ENCODE measurements at regions not wholly inside any gene's neighbourhood (a gene's known extent, or its start where the extent isn't known, plus 50 kb on each side); places are given as distances from the start of the nearest gene placed in this dataset.

DNA sequence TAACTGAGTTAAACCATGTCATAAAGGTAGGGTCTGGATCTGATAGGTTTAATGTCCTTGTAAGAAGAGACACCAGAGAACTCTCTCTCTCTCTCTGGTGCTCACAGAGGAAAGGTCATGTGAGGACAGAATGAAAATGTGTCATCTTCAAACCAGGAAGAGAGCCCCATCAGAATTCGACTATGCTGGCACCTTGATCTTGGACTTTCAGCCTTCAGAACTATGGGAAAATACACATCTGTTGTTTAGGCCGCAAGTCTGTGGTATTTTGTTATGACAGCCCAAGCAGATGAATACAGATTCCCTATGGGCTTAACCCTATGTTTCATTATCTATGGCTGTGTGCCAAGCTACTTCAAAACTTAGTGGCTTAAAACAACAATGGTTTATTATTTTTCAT lies 105.5 kb upstream of the DDIT4L start:
- DNase-seq (no peak), ATAC-seq (ENCODE audit: insufficient read depth, low read depth) (no peak)
- Histone ChIP-seq H3K36me3 (ENCODE audit: insufficient read depth, low read length) (no peaks in the 10 kb centered on the region), H3K9me3 (ENCODE audit: insufficient read depth, low read length, severe bottlenecking) (no peaks in the 10 kb centered on the region), H3K27ac (ENCODE audit: low read length) (no peak overlapping the region), H3K4me2 (ENCODE audit: insufficient read depth, low read length) (no peak overlapping the region), H3K79me2 (ENCODE audit: insufficient read depth, low read length) (no peaks in the 10 kb centered on the region), H3K4me1 (ENCODE audit: insufficient read depth, low read length) (peaks cover 9% of the 10 kb centered on the region), H2AFZ (ENCODE audit: low read depth, low read length) (peak overlapping the region; percentile 19), H3K4me3 (ENCODE audit: low read depth in 1 of 2, low read length in 2 of 2) (no peak overlapping the region), H4K20me1 (ENCODE audit: insufficient read depth, low read length) (no peaks in the 10 kb centered on the region), H3K9ac (ENCODE audit: low read depth, low read length) (no peak overlapping the region), H3K27me3 (ENCODE audit: insufficient read depth, low read length, poor library complexity) (no peaks in the 10 kb centered on the region)
- no peak for TF ChIP-seq EZH2 (IDR thresholded peaks at IDR 0.05; ENCODE audit: borderline replicate concordance, low read depth, low read length, severe bottlenecking)
- TF ChIP-seq, protein P1, sequence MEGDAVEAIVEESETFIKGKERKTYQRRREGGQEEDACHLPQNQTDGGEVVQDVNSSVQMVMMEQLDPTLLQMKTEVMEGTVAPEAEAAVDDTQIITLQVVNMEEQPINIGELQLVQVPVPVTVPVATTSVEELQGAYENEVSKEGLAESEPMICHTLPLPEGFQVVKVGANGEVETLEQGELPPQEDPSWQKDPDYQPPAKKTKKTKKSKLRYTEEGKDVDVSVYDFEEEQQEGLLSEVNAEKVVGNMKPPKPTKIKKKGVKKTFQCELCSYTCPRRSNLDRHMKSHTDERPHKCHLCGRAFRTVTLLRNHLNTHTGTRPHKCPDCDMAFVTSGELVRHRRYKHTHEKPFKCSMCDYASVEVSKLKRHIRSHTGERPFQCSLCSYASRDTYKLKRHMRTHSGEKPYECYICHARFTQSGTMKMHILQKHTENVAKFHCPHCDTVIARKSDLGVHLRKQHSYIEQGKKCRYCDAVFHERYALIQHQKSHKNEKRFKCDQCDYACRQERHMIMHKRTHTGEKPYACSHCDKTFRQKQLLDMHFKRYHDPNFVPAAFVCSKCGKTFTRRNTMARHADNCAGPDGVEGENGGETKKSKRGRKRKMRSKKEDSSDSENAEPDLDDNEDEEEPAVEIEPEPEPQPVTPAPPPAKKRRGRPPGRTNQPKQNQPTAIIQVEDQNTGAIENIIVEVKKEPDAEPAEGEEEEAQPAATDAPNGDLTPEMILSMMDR (IDR thresholded peaks at IDR 0.05; ENCODE audit: borderline replicate concordance, extremely low read depth, low read length, poor library complexity, severe bottlenecking) = no peak

DNA sequence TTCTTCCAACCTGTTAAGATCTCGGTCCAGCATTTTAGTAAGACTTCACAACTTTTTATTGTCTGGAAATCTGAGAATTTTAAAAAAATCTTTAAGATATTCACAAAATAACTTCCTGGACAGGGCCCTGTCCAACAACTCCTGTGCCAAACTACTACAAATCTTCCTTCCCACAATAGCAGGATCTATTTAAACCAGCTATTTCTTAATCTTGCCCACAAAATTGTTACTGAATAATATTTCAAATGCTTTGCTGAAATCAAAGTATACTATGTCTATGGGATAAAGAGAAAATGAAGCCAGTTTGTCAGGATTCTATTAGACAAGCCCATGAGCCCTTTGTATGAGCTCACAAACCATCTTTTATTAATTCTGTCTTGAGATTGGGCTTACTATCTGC lies 104.1 kb upstream of the DDIT4L start:
- Histone ChIP-seq H3K4me2 (ENCODE audit: insufficient read depth, low read length) (no peak overlapping the region), H3K4me1 (ENCODE audit: insufficient read depth, low read length) (peaks cover 9% of the 10 kb centered on the region), H4K20me1 (ENCODE audit: insufficient read depth, low read length) (no peaks in the 10 kb centered on the region), H3K27ac (ENCODE audit: low read length) (no peak overlapping the region), H3K79me2 (ENCODE audit: insufficient read depth, low read length) (no peaks in the 10 kb centered on the region), H3K4me3 (ENCODE audit: low read depth in 1 of 2, low read length in 2 of 2) (no peak overlapping the region), H3K36me3 (ENCODE audit: insufficient read depth, low read length) (no peaks in the 10 kb centered on the region), H3K9ac (ENCODE audit: low read depth, low read length) (no peak overlapping the region), H3K9me3 (ENCODE audit: insufficient read depth, low read length, severe bottlenecking) (no peaks in the 10 kb centered on the region), H3K27me3 (ENCODE audit: insufficient read depth, low read length, poor library complexity) (no peaks in the 10 kb centered on the region), H2AFZ (ENCODE audit: low read depth, low read length) (no peak overlapping the region)
- ATAC-seq (ENCODE audit: insufficient read depth, low read depth) (no peak), DNase-seq (no peak)
- TF ChIP-seq, protein P1 (IDR thresholded peaks at IDR 0.05; ENCODE audit: borderline replicate concordance, extremely low read depth, low read length, poor library complexity, severe bottlenecking) = no peak
- TF ChIP-seq EZH2 (IDR thresholded peaks at IDR 0.05; ENCODE audit: borderline replicate concordance, low read depth, low read length, severe bottlenecking) = no peak

DNA sequence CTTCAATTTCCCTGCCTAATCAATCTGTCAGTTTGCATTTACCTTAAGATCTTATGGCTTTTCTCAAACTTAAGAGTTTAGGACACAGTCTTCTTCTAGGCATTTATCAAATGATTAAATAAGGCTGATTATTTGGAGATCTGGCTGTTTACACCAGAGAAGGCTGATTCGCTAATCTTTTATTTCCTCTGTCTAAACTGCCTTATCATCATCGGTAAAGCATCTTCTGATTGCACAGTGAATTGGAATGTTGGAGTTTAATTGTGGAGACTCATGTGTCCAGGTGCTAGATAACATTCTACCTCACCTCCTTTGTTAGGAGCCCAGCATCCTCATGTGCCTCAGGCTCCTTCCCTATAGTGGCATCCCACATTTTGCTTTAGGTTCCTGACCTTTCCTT lies 100.3 kb upstream of the DDIT4L start:
- Histone ChIP-seq H3K27ac (ENCODE audit: low read length) (no peak overlapping the region), H2AFZ (ENCODE audit: low read depth, low read length) (no peak overlapping the region), H3K36me3 (ENCODE audit: insufficient read depth, low read length) (no peaks in the 10 kb centered on the region), H3K4me2 (ENCODE audit: insufficient read depth, low read length) (no peak overlapping the region), H3K79me2 (ENCODE audit: insufficient read depth, low read length) (no peaks in the 10 kb centered on the region), H3K27me3 (ENCODE audit: insufficient read depth, low read length, poor library complexity) (no peaks in the 10 kb centered on the region), H3K4me3 (ENCODE audit: low read depth in 1 of 2, low read length in 2 of 2) (no peak overlapping the region), H3K9me3 (ENCODE audit: insufficient read depth, low read length, severe bottlenecking) (no peaks in the 10 kb centered on the region), H3K9ac (ENCODE audit: low read depth, low read length) (no peak overlapping the region), H3K4me1 (ENCODE audit: insufficient read depth, low read length) (no peaks in the 10 kb centered on the region), H4K20me1 (ENCODE audit: insufficient read depth, low read length) (no peaks in the 10 kb centered on the region)
- DNase-seq (no peak), ATAC-seq (ENCODE audit: insufficient read depth, low read depth) (no peak)
- TF ChIP-seq, protein P1 (IDR thresholded peaks at IDR 0.05; ENCODE audit: borderline replicate concordance, extremely low read depth, low read length, poor library complexity, severe bottlenecking) = no peak
- TF ChIP-seq EZH2 (IDR thresholded peaks at IDR 0.05; ENCODE audit: borderline replicate concordance, low read depth, low read length, severe bottlenecking) = no peak

DNA sequence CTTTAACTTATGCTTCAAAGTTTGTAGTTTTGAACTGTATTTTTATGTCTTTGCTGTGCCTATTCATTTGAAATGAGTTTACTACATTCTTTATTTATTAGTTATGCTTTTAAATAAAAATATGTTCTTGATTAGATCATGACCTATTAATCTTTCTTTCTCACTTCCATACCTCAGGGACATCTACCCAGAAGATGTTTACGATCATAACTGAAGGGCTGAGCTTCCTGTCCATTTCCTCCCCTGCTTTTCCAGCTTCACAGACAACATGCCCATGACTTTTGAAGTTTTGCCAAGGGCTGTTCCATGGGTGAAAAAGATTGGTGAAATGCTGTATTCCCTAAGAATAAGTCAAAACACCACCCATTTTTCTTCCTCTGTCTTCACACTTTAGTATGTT lies 99.7 kb upstream of the DDIT4L start:
- ATAC-seq (ENCODE audit: insufficient read depth, low read depth) = no peak
- Histone ChIP-seq H3K9me3 (ENCODE audit: insufficient read depth, low read length, severe bottlenecking) (no peaks in the 10 kb centered on the region), H2AFZ (ENCODE audit: low read depth, low read length) (no peak overlapping the region), H3K79me2 (ENCODE audit: insufficient read depth, low read length) (no peaks in the 10 kb centered on the region), H3K4me1 (ENCODE audit: insufficient read depth, low read length) (no peaks in the 10 kb centered on the region), H3K4me2 (ENCODE audit: insufficient read depth, low read length) (no peak overlapping the region), H3K27me3 (ENCODE audit: insufficient read depth, low read length, poor library complexity) (no peaks in the 10 kb centered on the region), H3K36me3 (ENCODE audit: insufficient read depth, low read length) (no peaks in the 10 kb centered on the region), H3K27ac (ENCODE audit: low read length) (no peak overlapping the region), H3K9ac (ENCODE audit: low read depth, low read length) (no peak overlapping the region), H3K4me3 (ENCODE audit: low read depth in 1 of 2, low read length in 2 of 2) (no peak overlapping the region), H4K20me1 (ENCODE audit: insufficient read depth, low read length) (no peaks in the 10 kb centered on the region)
- no peak for DNase-seq
- no peak for TF ChIP-seq EZH2 (IDR thresholded peaks at IDR 0.05; ENCODE audit: borderline replicate concordance, low read depth, low read length, severe bottlenecking)
- TF ChIP-seq, protein P1 (IDR thresholded peaks at IDR 0.05; ENCODE audit: borderline replicate concordance, extremely low read depth, low read length, poor library complexity, severe bottlenecking) = no peak
